A673 (cell line): ENCODE measurements at regions not wholly inside any gene's neighbourhood (a gene's known extent, or its start where the extent isn't known, plus 50 kb on each side); places are given as distances from the start of the nearest gene placed in this dataset.

Experiments used
- BruUV-seq: library from RNA; stranded (reverse); fragments of 400-500 nt; replicated peaks from 2 replicates; lab custom pipeline; 2021; lab: Mats Ljungman, UMichigan
- CTCF ChIA-PET: fragments of 300-600 bp; sonication (Branson Sonifier 250); formaldehyde crosslinking; loops from one replicate; lab custom pipeline; 2022; ENCODE audit warnings: antibody characterized with exemption; lab: Charles Lee
- POLR2A ChIA-PET: fragments of 300-600 bp; sonication (Branson Sonifier 250); formaldehyde crosslinking; loops from one replicate; lab custom pipeline; 2022; ENCODE audit warnings: antibody characterized with exemption; ENCODE audit not compliant: low non-redundant PET; lab: Charles Lee
- DNase-seq: peaks from one replicate; pipeline ENCODE4 v3.0.0-alpha.2; 2015; ENCODE audit warnings: low spot score
- H3K27ac ChIP-seq: fragments of 200-600 bp; sonication (generic); 2 replicates; pipeline ENCODE4 v1.5.1; 2016; ENCODE audit warnings: mixed run types, low read depth, mild to moderate bottlenecking, mixed read lengths, antibody characterized with exemption, low read length; ENCODE audit not compliant: poor library complexity, severe bottlenecking
- H3K27me3 ChIP-seq: fragments of 200-600 bp; sonication (generic); replicated peaks from 2 replicates; pipeline ENCODE4 v1.6.1; 2017; ENCODE audit warnings: mixed run types, low read depth, mild to moderate bottlenecking, mixed read lengths, antibody characterized with exemption, low read length; ENCODE audit not compliant: insufficient read depth, poor library complexity
- H3K36me3 ChIP-seq: fragments of 200-600 bp; sonication (generic); 2 replicates; pipeline ENCODE4 v1.6.1; 2016; ENCODE audit warnings: mixed run types, mild to moderate bottlenecking, mixed read lengths, antibody characterized with exemption, low read length; ENCODE audit not compliant: insufficient read depth, poor library complexity, severe bottlenecking
- H3K4me1 ChIP-seq: fragments of 200-600 bp; sonication (generic); 2 replicates; pipeline ENCODE4 v1.6.1; 2017; ENCODE audit warnings: mixed run types, mild to moderate bottlenecking, mixed read lengths, antibody characterized with exemption, low read length; ENCODE audit not compliant: insufficient read depth, poor library complexity, severe bottlenecking
- H3K4me3 ChIP-seq: fragments of 200-600 bp; sonication (generic); 2 replicates; pipeline ENCODE4 v1.5.1; 2016; ENCODE audit warnings: low read depth, mixed run types, mild to moderate bottlenecking, mixed read lengths, low read length; ENCODE audit not compliant: poor library complexity, severe bottlenecking
- H3K9me3 ChIP-seq: fragments of 200-600 bp; sonication (generic); 2 replicates; pipeline ENCODE4 v1.6.1; 2016; ENCODE audit warnings: mixed run types, low read depth, mild to moderate bottlenecking, mixed read lengths, antibody characterized with exemption, low read length; ENCODE audit not compliant: poor library complexity, severe bottlenecking
- CTCF ChIP-seq: fragments of 300-800, 200-600 bp; sonication (generic); conservative IDR thresholded peaks from 2 replicates; pipeline ENCODE4 v1.5.1; 2017; ENCODE audit warnings: low read depth, mild to moderate bottlenecking, antibody characterized with exemption, low read length, moderate library complexity, mixed read lengths
- EZH2 ChIP-seq: fragments of 200-600 bp; sonication (generic); IDR thresholded peaks from 2 replicates; pipeline ENCODE4 v1.6.1; 2017; ENCODE audit warnings: borderline replicate concordance, low read depth, mild to moderate bottlenecking, mixed read lengths, antibody characterized with exemption, low read length; ENCODE audit not compliant: poor library complexity, severe bottlenecking
- intact Hi-C: fragments of 100-400 bp; cut with micrococcal nuclease; formaldehyde crosslinking; loops from one replicate; pipeline ENCODE4 v1.10.0; 2022; ENCODE audit not compliant: unreplicated experiment

- intact Hi-C loops: no loop called here
- POLR2A ChIA-PET: no interaction called here
- no peaks in the 10 kb centered on the region for H3K27me3 ChIP-seq
- H3K27ac ChIP-seq: no peak overlapping the region
- TF ChIP-seq EZH2 (no peak), CTCF (no peak)
- no peaks in the 10 kb centered on the region for H3K9me3 ChIP-seq
- no peak for DNase-seq
- no TSS peak for BruUV-seq
- H3K4me1 ChIP-seq: no peaks in the 10 kb centered on the region
- H3K4me3 ChIP-seq: no peak overlapping the region
- no peaks in the 10 kb centered on the region for H3K36me3 ChIP-seq
- CTCF ChIA-PET: no interaction called here
Measured at GRCh38 chr3:165619069-165619468, 218.2 kb downstream of the BCHE start.

DNA sequence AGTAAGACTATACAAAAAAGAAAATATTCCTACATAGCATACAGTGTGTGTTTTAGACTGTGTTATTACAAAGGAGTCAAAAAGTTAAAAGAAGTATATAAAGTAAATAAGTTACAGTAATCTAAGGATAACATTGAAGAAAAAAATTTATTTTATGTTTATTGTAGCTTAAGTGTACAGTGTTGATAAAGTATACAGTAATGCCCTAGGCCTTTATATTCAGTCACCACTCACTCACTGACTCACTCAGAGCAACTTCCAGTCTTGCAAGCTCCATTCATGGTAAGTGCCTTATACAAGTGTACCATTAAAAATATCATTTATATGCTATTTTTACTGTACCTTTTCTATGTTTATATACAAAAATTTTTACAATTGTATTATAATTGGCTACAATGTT, 220.1 kb downstream of the BCHE start:
- H3K4me3 ChIP-seq: no peak overlapping the region
- intact Hi-C loops: no loop called here
- no peaks in the 10 kb centered on the region for H3K36me3 ChIP-seq
- ChIA-PET POLR2A (no interaction called here), CTCF (no interaction called here)
- no peak for DNase-seq
- BruUV-seq: no TSS peak
- H3K4me1 ChIP-seq: no peaks in the 10 kb centered on the region
- no peak for TF ChIP-seq CTCF
- no peak for TF ChIP-seq EZH2
- H3K9me3 ChIP-seq: no peaks in the 10 kb centered on the region
- no peaks in the 10 kb centered on the region for H3K27me3 ChIP-seq
- H3K27ac ChIP-seq: no peak overlapping the region

GRCh38 chr3:165614337-165614736, 222.9 kb downstream of the BCHE start:
- no TSS peak for BruUV-seq
- TF ChIP-seq EZH2 (no peak), CTCF (no peak)
- ChIA-PET POLR2A (no interaction called here), CTCF (no interaction called here)
- H3K27me3 ChIP-seq: no peaks in the 10 kb centered on the region
- no peak for DNase-seq
- intact Hi-C loops: no loop called here
- no peaks in the 10 kb centered on the region for H3K9me3 ChIP-seq
- H3K27ac ChIP-seq: no peak overlapping the region
- H3K36me3 ChIP-seq: no peaks in the 10 kb centered on the region
- no peak overlapping the region for H3K4me3 ChIP-seq
- no peaks in the 10 kb centered on the region for H3K4me1 ChIP-seq
